ENCODE measurements at regions not wholly inside any gene's neighbourhood (a gene's known extent, or its start where the extent isn't known, plus 50 kb on each side); places are given as distances from the start of the nearest gene placed in this dataset.

DNA sequence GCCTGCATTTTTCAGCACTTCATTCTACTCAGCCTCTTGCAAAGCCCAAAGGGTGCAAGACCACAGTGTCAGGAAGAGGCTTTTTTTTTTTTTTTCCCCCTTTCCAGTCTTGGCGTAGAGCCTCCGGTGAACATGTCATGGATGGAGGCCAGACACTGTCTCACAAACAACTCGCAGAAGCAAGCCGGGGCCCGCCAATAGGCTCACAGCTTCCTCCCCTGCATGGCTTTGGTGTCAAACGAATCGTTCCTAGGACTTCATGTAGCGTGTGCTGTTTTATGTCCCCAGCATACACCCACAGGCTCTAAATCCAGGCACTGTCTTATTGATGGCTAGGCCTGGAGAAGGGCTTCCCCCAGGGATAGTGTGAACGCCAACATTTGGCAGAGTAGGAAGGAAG, 457.7 kb upstream of the MAF start:
- TF ChIP-seq GLIS3 (CRISPR knock-in tag; IDR thresholded peaks at IDR 0.05) (no peak), ESRRG (CRISPR knock-in tag; IDR thresholded peaks at IDR 0.05) (no peak), TCF4 (CRISPR knock-in tag; IDR thresholded peaks at IDR 0.05; ENCODE audit: borderline replicate concordance) (no peak), ZNF8 (CRISPR knock-in tag; IDR thresholded peaks at IDR 0.05) (no peak), OSR1 (CRISPR knock-in tag; IDR thresholded peaks at IDR 0.05) (no peak), ARNTL (CRISPR knock-in tag; IDR thresholded peaks at IDR 0.05; ENCODE audit: borderline replicate concordance, low read depth) (no peak), ZC3H10 (CRISPR knock-in tag; IDR thresholded peaks at IDR 0.05) (no peak), CSDC2 (CRISPR knock-in tag; IDR thresholded peaks at IDR 0.05) (no peak), ZNF565 (CRISPR knock-in tag; conservative IDR thresholded peaks at IDR 0.05; ENCODE audit: low read depth) (no peak), BACH2 (CRISPR knock-in tag; IDR thresholded peaks at IDR 0.05; ENCODE audit: borderline replicate concordance) (no peak), ZFP30 (CRISPR knock-in tag; IDR thresholded peaks at IDR 0.05) (no peak)
- TF ChIP-seq, protein P1, sequence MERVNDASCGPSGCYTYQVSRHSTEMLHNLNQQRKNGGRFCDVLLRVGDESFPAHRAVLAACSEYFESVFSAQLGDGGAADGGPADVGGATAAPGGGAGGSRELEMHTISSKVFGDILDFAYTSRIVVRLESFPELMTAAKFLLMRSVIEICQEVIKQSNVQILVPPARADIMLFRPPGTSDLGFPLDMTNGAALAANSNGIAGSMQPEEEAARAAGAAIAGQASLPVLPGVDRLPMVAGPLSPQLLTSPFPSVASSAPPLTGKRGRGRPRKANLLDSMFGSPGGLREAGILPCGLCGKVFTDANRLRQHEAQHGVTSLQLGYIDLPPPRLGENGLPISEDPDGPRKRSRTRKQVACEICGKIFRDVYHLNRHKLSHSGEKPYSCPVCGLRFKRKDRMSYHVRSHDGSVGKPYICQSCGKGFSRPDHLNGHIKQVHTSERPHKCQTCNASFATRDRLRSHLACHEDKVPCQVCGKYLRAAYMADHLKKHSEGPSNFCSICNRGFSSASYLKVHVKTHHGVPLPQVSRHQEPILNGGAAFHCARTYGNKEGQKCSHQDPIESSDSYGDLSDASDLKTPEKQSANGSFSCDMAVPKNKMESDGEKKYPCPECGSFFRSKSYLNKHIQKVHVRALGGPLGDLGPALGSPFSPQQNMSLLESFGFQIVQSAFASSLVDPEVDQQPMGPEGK (CRISPR knock-in tag; IDR thresholded peaks at IDR 0.05; ENCODE audit: borderline replicate concordance), result no peak
- no peak for ATAC-seq

DNA sequence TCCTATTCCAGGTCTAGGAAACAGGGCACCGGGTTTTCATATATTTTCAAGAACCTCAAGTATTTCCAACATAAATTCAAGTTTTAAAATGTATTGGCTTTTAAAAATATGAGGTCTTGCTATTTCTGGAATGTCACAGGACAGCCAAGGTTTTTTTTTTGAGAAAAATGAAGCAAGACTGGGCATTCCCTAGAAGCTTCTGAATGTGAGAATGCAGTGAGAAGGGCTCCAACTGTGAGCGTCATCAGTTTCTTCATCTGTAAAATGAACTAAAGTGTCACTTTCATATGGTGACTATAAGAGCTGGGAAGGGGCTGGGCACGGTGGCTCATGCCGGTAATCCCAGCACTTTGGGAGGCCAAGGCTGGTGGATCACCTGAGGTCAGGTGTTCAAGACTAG, 455.8 kb upstream of the MAF start:
- ATAC-seq, result no peak
- no peak for TF ChIP-seq ZC3H10 (CRISPR knock-in tag; IDR thresholded peaks at IDR 0.05)
- TF ChIP-seq, protein P2, sequence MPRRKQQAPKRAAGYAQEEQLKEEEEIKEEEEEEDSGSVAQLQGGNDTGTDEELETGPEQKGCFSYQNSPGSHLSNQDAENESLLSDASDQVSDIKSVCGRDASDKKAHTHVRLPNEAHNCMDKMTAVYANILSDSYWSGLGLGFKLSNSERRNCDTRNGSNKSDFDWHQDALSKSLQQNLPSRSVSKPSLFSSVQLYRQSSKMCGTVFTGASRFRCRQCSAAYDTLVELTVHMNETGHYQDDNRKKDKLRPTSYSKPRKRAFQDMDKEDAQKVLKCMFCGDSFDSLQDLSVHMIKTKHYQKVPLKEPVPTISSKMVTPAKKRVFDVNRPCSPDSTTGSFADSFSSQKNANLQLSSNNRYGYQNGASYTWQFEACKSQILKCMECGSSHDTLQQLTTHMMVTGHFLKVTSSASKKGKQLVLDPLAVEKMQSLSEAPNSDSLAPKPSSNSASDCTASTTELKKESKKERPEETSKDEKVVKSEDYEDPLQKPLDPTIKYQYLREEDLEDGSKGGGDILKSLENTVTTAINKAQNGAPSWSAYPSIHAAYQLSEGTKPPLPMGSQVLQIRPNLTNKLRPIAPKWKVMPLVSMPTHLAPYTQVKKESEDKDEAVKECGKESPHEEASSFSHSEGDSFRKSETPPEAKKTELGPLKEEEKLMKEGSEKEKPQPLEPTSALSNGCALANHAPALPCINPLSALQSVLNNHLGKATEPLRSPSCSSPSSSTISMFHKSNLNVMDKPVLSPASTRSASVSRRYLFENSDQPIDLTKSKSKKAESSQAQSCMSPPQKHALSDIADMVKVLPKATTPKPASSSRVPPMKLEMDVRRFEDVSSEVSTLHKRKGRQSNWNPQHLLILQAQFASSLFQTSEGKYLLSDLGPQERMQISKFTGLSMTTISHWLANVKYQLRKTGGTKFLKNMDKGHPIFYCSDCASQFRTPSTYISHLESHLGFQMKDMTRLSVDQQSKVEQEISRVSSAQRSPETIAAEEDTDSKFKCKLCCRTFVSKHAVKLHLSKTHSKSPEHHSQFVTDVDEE (CRISPR knock-in tag; IDR thresholded peaks at IDR 0.05), result no peak
- no peak for TF ChIP-seq ARNTL (CRISPR knock-in tag; IDR thresholded peaks at IDR 0.05; ENCODE audit: borderline replicate concordance, low read depth)
- TF ChIP-seq, protein P3, sequence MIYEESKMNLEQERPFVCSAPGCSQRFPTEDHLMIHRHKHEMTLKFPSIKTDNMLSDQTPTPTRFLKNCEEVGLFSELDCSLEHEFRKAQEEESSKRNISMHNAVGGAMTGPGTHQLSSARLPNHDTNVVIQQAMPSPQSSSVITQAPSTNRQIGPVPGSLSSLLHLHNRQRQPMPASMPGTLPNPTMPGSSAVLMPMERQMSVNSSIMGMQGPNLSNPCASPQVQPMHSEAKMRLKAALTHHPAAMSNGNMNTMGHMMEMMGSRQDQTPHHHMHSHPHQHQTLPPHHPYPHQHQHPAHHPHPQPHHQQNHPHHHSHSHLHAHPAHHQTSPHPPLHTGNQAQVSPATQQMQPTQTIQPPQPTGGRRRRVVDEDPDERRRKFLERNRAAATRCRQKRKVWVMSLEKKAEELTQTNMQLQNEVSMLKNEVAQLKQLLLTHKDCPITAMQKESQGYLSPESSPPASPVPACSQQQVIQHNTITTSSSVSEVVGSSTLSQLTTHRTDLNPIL (CRISPR knock-in tag; IDR thresholded peaks at IDR 0.05; ENCODE audit: low read depth), result no peak
- no peak for TF ChIP-seq ZFP3 (CRISPR knock-in tag; IDR thresholded peaks at IDR 0.05)
- no peak for TF ChIP-seq TCF4 (CRISPR knock-in tag; IDR thresholded peaks at IDR 0.05; ENCODE audit: borderline replicate concordance)
- no peak for TF ChIP-seq RARB (CRISPR knock-in tag; IDR thresholded peaks at IDR 0.05)
- TF ChIP-seq ZFP30 (CRISPR knock-in tag; IDR thresholded peaks at IDR 0.05), result no peak

DNA sequence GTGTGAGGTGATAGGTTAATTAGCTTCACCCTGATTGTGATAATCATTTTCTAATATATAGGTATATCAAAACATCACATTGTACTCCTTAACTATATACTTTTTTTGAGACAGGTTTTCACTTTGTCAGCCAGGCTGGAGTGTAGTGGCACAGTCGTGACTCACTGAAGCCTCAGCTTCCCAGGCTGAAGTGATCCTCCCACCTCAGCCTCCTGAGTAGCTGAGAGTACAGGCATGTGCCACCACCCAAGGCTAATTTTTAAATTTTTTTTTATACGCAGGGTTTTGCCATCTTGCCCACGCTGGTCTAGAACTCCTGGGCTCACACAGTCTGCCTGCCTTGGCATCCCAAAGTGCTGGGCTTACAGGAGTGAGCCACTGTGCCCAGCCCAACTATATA, 455.3 kb upstream of the MAF start:
- TF ChIP-seq ZFP3 (CRISPR knock-in tag; IDR thresholded peaks at IDR 0.05) (no peak), ZNF565 (CRISPR knock-in tag; conservative IDR thresholded peaks at IDR 0.05; ENCODE audit: low read depth) (no peak), ESRRG (CRISPR knock-in tag; IDR thresholded peaks at IDR 0.05) (no peak), PPARA (CRISPR knock-in tag; IDR thresholded peaks at IDR 0.05; ENCODE audit: borderline replicate concordance) (no peak), ISL1 (CRISPR knock-in tag; IDR thresholded peaks at IDR 0.05) (no peak), TCF4 (CRISPR knock-in tag; IDR thresholded peaks at IDR 0.05; ENCODE audit: borderline replicate concordance) (no peak), TOX (CRISPR knock-in tag; IDR thresholded peaks at IDR 0.05; ENCODE audit: borderline replicate concordance) (no peak), SNAI2 (CRISPR knock-in tag; IDR thresholded peaks at IDR 0.05) (no peak), ZNF8 (CRISPR knock-in tag; IDR thresholded peaks at IDR 0.05) (no peak)
- TF ChIP-seq, protein P2 (CRISPR knock-in tag; IDR thresholded peaks at IDR 0.05), result no peak
- TF ChIP-seq, protein P1 (CRISPR knock-in tag; IDR thresholded peaks at IDR 0.05; ENCODE audit: borderline replicate concordance), result no peak
- no peak for ATAC-seq
